Neural crest cell (in vitro differentiated cells): ENCODE measurements at regions not wholly inside any gene's neighbourhood (a gene's known extent, or its start where the extent isn't known, plus 50 kb on each side); places are given as distances from the start of the nearest gene placed in this dataset.

Experiments
- DNase-seq: peaks from one replicate; pipeline ENCODE4 v3.0.0; 2021; ENCODE audit warnings: low read depth, mixed read lengths, low spot score
- H3K27ac Mint-ChIP-seq: one replicate; pipeline ENCODE4 v1.8.0; 2021; ENCODE audit warnings: mild to moderate bottlenecking, mixed read lengths; ENCODE audit not compliant: unreplicated experiment
- H3K27me3 Mint-ChIP-seq: 2 replicates; pipeline ENCODE4 v1.8.0; 2021; ENCODE audit warnings: low read depth, mild to moderate bottlenecking, mixed read lengths
- H3K36me3 Mint-ChIP-seq: 2 replicates; pipeline ENCODE4 v1.8.0; 2021; ENCODE audit warnings: low read depth, mild to moderate bottlenecking, mixed read lengths
- H3K4me1 Mint-ChIP-seq: 2 replicates; pipeline ENCODE4 v1.8.0; 2021; ENCODE audit warnings: mixed read lengths
- H3K4me3 Mint-ChIP-seq: one replicate; pipeline ENCODE4 v1.8.0; 2021; ENCODE audit warnings: mild to moderate bottlenecking, mixed read lengths
- H3K9me3 Mint-ChIP-seq: 2 replicates; pipeline ENCODE4 v1.8.0; 2021; ENCODE audit warnings: mixed read lengths
- TF ChIP-seq, protein P1 (sequence below): fragments of 200-600 bp; sonication (generic); conservative IDR thresholded peaks from 2 replicates; pipeline ENCODE4 v1.5.0; 2021; ENCODE audit warnings: antibody characterized with exemption, mild to moderate bottlenecking

GRCh38 chr16:11404603-11405002, 59.3 kb downstream of the RMI2 start:
- no peak for DNase-seq
- TF ChIP-seq, protein P1, sequence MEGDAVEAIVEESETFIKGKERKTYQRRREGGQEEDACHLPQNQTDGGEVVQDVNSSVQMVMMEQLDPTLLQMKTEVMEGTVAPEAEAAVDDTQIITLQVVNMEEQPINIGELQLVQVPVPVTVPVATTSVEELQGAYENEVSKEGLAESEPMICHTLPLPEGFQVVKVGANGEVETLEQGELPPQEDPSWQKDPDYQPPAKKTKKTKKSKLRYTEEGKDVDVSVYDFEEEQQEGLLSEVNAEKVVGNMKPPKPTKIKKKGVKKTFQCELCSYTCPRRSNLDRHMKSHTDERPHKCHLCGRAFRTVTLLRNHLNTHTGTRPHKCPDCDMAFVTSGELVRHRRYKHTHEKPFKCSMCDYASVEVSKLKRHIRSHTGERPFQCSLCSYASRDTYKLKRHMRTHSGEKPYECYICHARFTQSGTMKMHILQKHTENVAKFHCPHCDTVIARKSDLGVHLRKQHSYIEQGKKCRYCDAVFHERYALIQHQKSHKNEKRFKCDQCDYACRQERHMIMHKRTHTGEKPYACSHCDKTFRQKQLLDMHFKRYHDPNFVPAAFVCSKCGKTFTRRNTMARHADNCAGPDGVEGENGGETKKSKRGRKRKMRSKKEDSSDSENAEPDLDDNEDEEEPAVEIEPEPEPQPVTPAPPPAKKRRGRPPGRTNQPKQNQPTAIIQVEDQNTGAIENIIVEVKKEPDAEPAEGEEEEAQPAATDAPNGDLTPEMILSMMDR, result no peak
- H3K4me1 Mint-ChIP-seq, result peaks cover 5% of the 10 kb centered on the region
- H3K27me3 Mint-ChIP-seq, result no peaks in the 10 kb centered on the region
- H3K9me3 Mint-ChIP-seq, result no peaks in the 10 kb centered on the region
- no peaks in the 10 kb centered on the region for H3K36me3 Mint-ChIP-seq
- H3K27ac Mint-ChIP-seq, result no peak overlapping the region
- H3K4me3 Mint-ChIP-seq, result no peak overlapping the region

DNA sequence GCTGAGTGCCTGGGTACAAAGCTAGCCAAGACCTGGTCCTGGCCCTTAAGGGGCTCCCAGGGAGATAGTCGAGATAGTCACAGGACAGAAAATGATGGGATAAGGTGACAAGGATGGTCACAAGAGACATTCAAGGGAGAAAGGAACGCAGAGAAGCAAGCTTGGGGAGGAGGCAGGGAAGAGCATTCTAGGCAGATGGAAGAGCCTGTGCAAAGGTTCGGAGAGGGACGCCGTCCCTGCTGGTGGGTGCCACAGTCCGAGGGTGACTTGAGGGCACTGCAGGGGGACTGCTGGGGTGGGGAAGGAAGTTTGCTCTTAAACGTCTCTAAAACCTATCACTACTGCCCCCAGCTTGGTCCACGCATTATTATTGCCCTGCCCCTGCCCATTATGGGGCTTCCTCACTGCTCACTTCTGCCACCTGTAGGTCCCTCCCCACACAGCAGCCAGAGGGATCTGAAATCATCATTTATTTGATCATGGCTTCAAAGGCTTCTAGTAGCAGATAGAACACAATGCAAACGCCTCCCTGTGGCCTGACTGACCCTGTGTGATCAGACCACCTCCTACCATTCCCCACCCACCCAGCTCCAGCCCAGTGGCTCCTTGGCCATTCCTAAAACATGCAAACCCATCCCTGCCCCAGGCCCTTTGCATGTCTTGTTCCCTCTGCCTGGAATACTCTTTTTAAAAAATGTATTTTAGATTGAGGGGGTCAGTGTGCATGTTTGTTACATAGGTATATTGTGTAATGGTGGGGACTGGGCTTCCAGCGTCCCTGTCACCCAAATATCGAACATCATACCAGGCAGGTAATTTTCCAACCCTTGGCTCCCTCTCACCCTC, 60.3 kb downstream of the RMI2 start:
- H3K4me3 Mint-ChIP-seq, result no peak overlapping the region
- TF ChIP-seq, protein P1, result peak; percentile 64
- no peak overlapping the region for H3K27ac Mint-ChIP-seq
- H3K27me3 Mint-ChIP-seq, result no peaks in the 10 kb centered on the region
- H3K9me3 Mint-ChIP-seq, result no peaks in the 10 kb centered on the region
- peaks cover 5% of the 10 kb centered on the region for H3K4me1 Mint-ChIP-seq
- peak; percentile 43 for DNase-seq
- no peaks in the 10 kb centered on the region for H3K36me3 Mint-ChIP-seq

- TF ChIP-seq, protein P1, result no peak
- Mint-ChIP-seq H3K4me1 (peaks cover 5% of the 10 kb centered on the region), H3K36me3 (no peaks in the 10 kb centered on the region), H3K4me3 (no peak overlapping the region), H3K27me3 (no peaks in the 10 kb centered on the region), H3K27ac (no peak overlapping the region), H3K9me3 (no peaks in the 10 kb centered on the region)
- no peak for DNase-seq
Measured at GRCh38 chr16:11406177-11406560, 60.9 kb downstream of the RMI2 start.

DNA sequence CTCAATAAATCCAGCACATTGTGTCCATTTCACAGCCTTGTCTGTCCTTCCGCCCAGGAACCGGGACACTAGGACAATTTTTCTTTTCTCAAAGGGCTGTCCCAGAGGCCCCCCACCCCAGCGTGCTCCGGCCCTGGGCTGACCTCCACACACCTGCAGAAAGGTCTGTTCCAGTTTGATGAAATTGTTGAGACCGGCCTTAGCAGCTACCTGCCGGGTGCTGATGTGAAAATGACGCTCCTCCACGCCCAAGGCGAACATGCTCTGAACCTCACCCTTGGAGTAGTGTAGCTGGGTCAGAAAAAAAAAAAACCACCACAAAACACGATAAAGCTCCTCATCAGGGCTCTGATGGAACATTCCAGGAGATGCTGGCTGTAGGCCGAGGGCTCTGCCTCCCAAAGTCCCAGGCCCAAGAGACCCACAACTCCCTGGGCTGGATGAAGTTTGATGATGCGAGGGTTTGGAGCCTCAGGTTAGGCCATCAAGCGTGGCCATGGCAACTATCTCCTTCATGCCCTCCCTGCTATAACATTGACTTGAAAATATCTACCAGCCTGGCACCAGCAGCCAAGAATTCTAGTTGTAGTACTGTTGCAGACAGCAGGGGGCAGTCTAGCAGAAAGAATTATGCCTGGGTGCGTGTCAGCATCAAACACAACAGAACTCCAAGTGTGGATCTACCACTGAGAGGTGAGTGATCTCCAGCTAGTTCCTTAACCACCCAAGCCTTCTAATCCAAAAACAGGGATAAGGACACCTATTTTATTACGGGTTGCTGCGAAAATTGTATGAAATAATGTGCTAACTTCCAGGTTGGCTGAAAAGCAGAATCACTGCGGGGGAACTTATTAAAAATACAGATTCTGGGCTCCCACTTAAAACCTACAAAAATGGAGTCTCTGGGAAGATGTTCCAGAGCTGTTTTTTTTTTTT, 62.1 kb downstream of the RMI2 start:
- TF ChIP-seq, protein P1, result peak; percentile 79
- peak; percentile 81 for DNase-seq
- no peaks in the 10 kb centered on the region for H3K27me3 Mint-ChIP-seq
- no peaks in the 10 kb centered on the region for H3K9me3 Mint-ChIP-seq
- peaks cover 5% of the 10 kb centered on the region for H3K4me1 Mint-ChIP-seq
- H3K36me3 Mint-ChIP-seq, result no peaks in the 10 kb centered on the region
- H3K27ac Mint-ChIP-seq, result no peak overlapping the region
- no peak overlapping the region for H3K4me3 Mint-ChIP-seq

DNA sequence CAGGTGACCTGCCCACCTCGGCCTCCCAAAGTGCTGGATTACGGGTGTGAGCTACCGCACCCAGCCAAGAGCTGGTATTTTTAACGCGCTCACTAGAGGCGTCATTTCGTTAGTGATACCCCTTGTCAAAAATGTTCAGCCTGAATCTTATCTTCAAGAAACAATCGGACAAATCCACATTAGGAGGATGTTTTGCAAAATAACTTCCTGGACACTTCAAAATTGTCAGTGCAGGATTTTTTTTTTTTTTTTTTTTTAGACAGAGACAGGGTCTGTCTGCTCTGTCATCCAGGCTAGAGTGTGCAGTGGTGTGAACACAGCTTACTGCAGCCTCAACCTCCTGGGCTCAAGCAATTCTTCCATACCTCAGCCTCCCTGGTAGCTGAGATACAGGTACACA, 63.0 kb downstream of the RMI2 start:
- Mint-ChIP-seq H3K27me3 (no peaks in the 10 kb centered on the region), H3K36me3 (no peaks in the 10 kb centered on the region), H3K4me3 (no peak overlapping the region), H3K4me1 (peaks cover 5% of the 10 kb centered on the region), H3K27ac (no peak overlapping the region), H3K9me3 (no peaks in the 10 kb centered on the region)
- no peak for DNase-seq
- TF ChIP-seq, protein P1, result no peak
